Left kidney (tissue), 1 donor: ENCODE measurements at regions not wholly inside any gene's neighbourhood (a gene's known extent, or its start where the extent isn't known, plus 50 kb on each side); places are given as distances from the start of the nearest gene placed in this dataset.

Experiments
- DNase-seq: peaks from one replicate; pipeline ENCODE4 v3.0.0-alpha.2; 2013

DNA sequence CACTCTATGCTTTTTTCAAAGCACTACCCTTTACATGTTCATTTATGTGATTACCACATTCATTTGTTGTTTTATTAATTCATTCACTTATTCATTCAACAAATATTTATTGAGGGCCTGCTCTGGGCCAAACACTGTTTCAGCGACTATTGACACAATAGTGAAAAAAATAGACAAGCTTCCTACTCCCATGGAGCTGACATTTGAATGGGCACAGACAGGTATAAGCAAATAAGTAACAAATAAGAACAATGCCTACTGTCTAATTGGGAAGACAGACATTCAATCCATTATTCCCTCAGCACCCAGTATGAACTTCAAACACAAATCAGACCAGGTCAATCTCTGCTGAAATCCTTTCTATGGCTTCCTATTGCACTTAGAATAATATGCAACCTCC lies 156.9 kb upstream of the NR3C1 start:
- DNase-seq = no peak

DNA sequence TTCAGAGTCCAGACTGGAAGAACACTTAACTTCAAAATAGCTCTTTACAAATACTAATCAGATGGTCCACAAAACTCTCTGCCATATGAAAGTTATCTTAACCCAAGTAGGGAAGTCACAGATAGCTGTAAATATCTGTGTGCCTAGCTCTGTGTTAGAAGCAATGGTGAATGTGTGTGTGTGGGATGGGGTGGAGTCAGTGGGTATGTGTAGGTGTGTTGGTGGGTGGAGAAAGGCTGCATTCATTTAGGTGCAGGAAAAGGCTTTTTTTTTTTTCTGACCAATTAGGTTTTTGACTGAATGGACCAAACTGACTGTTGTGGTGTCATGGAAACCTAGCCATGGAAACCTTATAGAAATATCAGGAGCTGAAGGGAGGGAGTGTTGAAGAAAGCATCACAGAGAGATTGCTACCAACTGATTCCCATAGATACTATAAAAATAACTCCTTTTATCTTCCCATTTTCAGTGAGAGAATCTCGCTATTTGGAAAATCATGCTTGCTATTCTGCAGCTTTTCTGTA lies 156.2 kb upstream of the NR3C1 start:
- no peak for DNase-seq

DNA sequence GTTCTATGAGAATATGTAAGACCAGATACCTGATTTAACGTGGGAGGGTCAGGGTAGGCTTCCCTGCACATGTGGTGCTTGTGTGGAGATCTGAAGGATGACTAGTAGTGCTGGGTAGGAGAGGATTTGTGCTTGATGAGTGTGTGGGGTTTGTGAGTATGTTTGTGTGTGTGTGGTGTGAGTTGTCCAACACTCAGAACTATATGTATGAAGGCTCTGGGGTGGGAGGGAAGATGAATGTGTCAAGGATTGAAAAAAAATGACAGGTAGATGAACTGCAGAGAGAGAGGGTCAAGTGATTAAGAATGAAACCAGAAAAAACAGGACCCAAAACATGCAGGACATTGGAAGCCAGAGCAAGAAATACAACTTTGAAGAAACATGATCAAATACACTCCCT lies 154.6 kb upstream of the NR3C1 start:
- DNase-seq = no peak

DNA sequence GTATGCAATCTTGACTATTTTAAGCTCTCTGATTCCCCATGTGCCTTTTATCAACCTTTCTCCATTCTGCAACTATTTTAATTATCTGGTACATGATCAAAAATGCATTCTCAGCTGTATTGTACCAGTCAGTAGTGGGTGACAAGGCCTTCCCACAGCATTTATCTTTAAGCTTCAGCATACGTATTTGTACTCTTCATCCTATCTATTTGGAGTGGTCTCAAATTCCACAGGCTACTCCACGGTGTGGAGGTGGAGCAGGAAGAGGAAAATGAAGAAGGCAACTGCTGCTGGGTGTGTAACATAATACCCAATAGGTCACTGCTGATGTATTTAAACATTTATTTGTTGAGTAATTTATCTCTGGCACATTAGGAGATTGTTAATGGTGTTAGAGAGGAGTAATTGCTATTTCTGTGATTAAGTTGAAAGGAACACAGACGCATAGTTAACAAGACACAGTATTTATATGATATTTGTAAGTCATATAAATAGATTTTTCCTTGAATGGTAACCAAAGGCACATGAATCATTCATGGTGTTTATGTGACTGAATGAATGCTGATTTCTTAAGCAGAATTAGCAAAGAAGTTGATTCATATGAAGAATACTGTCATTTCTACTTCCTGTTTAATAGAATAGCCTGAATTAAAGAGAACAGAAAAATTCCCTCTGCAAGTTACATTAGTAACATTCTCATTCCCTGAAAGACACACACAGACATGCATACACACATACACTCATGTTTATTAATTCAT lies 153.8 kb upstream of the NR3C1 start:
- DNase-seq = no peak

DNA sequence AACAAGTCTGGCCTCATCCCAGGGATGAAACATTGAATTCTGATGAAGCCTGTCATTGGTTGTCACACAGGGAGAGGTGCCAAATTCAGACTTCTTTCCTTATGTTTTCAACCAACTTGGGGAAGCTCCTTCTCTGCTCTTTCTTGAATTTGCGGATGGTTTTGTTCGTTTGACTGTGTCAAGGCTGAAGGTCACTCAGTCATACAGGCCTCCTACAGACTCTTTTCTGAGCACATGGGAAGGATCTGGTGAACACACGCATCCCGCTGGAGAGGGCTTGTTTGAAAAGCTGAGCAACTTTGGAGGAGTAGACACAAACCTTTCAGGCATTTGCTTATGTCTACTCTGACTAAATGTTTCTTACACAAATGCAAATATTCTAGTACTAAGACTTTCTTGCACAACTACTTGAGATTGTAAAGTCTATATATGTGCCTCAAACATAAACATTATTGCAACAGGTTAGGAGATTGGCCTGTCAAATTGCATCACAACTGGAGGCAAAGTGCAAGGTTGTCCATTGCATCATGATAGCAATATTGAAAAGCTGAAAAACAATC lies 151.5 kb upstream of the NR3C1 start:
- DNase-seq = no peak

DNA sequence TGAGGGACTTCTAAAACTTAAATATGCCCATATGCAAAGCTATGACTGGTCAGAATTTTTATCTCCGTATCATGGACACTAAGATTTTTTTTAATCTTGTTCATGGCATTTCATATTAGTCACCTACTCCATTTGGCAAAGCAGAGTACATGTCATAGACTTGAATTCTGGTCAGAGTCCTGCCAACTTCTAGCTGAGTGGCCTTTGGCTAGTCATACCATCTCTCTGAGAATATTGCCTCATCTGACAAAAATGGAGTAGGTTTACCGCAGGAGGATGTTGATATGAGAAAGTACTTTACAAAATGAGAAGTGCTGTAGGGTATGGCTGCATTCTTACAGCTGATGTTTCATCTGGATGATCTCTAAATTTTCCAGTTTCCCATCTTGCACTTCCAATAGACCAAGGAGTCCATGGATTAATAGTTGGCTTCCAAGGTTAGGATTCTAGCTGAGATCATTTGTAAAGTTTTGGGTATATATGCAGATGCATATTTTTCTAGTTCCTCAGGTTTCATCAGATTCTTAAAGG lies 150.8 kb upstream of the NR3C1 start:
- DNase-seq = no peak

DNA sequence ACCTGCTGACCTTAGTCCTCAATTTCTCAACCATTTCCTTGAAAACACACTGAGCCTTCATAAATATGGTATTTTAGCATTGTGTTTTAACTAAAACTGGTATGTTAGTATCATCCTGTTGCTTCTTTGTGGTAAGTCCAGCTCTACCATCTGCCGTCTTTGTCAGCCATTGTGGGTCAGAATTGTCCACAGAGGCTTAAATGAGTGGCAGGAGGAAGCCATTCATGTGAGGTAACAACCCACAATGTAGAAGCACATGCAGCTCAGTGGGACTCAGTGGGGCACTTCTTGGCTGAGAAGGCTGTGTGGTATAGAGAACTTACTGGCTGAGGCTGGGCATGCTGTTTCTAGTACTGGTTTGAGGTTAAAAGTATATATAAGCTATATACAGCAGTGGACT lies 149.2 kb upstream of the NR3C1 start:
- no peak for DNase-seq

DNA sequence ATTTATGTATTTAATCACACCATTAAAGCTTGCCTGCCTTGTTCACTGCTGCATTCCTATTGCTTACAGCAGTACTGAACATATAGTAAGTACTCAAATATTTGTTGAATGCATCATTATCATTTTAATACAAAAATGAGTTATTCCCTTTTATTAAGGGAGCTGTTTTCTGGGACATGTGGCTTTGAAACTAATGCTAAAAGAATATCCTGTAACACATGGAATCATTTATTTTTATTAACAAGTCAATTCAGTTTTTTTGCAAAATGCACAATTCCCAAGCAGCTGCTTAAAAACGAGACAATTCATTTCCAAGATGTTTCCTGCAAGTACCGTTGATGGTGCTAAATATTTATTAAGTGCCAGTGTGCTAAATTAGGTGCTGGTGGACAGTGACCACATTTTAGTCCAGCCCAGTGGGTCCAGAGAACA lies 148.3 kb upstream of the NR3C1 start:
- no peak for DNase-seq

DNA sequence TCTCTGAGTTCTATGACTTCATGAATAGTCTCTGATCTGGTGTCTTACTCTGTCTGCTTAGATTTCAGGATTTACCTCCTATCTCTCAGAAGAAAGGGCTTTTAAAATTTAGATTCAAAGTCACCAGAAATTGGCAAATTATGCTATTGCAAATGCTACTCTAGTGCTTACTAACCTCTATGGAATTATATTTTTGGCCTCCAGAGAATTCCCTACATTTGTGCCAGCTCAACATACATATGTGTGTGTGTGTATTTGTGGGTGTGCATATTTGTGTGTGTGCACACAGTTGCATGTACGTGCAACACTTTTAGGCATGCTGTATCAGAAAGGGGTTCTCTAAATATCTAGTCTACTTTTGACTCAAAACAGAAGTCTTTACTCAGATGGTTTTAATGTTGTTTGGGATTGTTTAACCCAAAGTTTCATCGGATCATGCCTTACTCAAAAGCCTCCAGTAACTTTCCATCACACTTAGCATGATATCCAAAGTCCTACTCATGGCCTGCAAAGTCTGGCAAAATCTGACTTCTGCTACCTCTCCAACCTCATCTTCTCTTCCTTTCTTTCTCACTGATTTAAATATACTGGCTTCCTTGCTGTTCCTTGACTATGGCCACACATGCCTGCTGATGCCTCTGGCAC lies 147.6 kb upstream of the NR3C1 start:
- DNase-seq = no peak

DNA sequence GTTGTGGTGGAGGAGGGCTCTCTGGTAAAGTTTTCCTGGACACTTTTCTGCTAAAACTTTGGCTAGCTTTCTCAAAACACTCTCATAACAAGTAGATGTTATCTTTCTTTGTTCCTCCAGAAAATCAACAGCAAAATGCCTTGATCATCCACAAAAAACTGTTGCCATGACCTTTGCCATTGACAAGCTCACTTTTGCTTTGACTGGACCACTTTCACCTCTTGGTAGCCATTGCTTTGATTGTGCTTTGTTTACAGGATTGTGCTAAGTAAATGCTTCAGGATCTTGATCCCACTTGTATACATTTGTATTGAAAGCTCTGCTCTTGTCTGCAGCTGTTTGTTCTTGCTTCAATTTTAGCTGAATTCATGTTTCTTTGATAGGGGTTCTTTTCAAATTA lies 143.9 kb upstream of the NR3C1 start:
- no peak for DNase-seq

DNA sequence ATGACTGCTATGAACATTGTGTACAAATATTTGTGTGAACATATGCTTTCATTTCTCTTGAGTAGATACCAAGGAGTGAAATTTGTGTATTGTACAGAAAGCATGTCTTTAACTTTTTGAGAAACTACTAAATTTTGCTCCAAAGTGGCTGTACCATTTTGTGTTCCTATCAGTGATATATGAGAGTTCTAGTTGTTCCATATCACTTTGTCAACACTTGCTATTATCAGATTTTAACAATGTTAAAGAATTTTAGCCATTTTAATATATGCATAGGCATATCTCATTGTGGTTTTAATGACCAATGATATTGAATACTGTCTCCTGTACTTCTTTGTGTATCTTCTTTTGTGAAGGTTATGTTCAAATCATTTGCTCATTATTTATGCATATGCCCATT lies 142.9 kb upstream of the NR3C1 start:
- DNase-seq = no peak

DNA sequence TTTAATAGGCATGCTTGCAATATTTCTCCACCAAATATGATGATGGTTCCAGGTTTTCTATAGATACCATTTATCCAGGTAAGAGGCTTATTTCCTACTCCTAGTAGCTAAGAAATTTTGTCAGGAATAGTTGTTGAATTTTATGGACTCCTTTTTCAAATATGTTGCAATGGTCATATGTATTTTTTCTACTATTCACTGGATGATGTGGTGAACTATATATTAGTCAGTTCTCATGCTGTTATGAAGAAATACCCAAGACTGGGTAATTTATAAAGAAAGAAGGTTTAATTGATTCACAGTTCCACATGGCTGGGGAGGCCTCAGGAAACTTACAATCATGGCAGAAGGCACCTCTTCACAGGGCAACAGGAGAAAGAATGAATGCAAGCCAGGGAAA lies 141.1 kb upstream of the NR3C1 start:
- no peak for DNase-seq

DNA sequence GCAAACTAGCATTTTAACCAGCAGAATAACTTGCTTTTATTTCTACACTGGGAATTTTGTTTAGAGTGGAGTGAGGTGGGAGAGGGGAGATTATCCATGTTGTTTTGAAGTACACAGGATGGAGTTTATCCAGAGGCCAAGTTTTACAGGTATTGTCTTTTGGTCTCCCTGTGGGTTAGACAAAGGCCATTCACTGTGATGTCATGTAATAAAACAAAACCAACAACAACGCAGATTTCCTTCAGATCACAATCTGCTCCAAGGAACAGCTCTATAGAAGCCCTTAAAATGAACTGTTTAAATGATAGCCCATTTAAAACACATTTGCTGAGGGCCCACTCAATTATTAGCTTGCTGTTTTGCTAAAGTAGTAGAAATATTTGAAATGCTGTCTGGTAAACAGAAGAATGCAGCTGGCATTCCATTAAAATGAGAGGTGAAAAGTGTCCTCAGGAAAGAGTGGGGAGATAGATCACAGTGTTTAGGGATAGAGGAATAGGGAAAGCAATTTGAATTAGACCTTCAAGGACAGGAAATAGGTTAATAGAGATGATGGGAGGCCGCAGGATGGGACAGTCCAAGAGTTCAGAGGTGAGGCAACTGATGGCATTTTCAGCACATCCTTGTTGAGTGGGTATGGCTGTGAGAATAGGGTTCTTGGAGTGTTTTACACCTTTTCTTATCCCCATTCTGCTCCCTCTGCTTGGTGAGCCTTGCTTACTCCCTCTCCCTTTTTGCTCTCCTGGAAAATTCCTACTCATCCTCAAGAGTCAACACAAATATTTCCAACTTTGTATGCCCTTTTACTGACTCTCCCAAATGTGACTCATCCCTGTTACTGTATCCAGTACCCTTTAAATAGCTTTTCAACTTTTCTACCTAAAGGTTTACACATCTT lies 140.1 kb upstream of the NR3C1 start:
- no peak for DNase-seq

DNA sequence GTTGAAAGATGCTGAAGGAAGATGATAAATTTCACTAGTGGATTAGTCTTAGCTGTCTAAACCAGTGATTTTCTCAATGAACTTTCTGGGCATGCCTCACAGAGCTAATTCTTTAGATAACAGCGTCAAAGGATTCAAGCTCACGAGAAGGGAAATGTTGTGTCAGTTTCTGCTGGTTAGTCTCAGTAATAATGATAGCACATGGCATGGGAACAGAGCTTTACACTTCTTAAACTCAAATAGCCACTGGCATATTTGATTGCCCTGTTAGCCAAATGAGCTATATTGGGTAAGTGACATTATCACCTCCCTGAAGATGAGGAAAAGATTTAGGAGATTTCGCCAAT lies 139.3 kb upstream of the NR3C1 start:
- DNase-seq = no peak

DNA sequence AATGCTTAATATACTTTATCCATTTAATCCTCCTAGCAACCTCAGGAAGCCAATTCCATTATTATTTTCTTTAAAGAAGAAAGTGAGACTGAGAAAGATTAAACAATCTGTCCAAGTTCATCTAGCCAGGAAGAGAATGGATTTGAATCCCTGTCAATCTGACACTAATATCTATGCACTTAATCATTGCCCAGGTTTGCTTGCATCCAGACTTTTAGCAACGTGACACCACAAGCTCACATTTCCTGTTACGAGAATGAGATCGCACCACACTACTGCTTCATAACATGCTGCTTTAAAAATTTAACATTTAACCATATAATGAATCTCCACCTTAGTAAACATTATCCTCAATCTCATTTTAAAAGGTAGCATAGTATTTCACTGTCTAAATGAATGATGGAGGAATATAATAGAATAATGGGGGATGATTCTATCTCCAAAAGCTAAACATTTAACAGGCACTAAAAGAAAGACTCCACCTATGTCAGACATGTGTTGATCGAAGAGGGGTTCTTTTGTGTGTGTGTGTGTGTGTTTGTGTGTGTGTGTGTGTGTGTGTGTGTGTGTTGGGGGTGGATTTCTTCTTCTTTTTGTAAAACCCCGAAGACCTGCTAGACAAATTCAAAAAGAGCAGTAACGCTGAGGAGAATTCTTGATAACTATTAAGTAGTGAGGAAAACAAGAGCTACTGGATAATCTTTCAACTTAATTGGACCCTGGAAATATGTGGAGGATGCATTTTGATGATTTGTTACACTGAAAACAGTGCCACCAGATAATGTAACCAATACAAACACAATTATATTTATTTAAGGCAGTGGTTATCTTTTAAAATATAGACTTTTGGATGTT lies 138.7 kb upstream of the NR3C1 start:
- no peak for DNase-seq

DNA sequence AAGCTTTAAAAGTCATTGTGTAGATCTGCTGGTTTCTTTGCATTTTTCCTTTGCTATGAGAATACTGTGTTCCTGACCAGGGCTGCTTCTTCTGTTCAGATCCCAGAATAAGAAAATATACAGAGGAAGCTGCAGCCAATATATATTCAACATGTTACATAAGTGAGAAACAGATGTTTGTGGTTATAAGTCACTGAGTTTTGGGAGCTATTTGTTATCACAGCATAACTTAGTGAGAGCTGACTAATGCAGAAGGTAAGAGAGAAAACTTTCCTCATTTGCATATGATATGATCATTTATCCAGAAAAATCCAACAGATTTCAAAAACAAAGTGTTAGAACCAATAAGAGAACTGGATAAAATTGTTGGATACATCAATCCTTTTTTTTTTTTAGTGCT lies 136.3 kb upstream of the NR3C1 start:
- DNase-seq = no peak

DNA sequence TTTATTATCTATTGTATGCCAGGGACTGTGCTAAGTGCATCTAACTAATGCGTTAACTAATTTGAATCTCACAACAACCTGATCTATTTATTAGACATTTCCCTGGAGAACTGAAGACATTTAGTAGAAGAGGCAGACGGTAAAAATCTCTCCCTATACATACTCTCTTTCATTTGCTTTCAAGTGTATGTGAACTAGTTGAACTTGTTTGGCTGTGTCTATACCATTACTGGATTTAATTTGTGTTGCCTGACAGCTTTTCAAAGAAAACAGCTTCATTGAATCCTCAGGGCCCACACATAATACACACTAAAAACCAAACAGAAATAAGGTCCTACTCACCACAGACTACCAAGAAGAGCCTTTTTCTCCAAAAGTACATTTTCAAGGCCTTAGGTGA lies 133.6 kb upstream of the NR3C1 start:
- no peak for DNase-seq

DNA sequence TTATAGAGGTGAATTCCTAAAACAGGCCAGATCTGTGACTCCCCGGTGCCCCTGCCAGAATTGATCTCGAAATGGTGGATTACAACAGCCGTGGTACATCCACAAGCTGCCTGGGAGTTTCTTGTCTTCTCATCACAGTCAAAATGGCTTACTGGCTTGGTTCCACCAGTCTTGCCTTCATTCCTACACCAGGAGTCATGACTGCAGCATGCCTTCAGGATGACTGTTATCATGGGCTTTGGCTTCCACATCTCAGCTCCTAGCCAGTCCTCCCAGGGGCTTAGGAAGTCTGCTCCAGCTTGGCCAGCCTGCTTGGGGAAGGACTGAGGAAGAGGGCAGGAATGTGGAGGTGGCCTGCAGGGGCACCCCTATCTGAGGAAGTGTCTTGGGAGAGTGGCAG lies 132.9 kb upstream of the NR3C1 start:
- no peak for DNase-seq

DNA sequence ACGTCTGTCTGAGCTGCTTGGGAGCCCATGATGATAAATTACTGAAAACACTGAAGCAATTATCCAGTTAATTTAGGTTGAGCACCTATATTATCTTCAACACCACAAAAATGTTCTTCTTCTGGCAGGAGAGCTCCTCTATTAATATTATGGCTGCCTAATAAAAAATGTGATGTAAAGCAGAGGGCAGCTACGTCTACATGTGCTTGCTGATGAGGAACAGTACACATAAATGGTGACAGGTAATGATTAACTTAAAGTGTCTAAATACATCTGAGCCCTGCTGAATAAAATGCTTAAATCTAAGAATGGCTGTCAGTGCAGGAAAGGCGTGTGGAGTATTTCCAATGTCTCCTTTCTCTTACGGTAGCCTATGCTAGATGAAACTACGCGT lies 131.3 kb upstream of the NR3C1 start:
- DNase-seq = no peak

DNA sequence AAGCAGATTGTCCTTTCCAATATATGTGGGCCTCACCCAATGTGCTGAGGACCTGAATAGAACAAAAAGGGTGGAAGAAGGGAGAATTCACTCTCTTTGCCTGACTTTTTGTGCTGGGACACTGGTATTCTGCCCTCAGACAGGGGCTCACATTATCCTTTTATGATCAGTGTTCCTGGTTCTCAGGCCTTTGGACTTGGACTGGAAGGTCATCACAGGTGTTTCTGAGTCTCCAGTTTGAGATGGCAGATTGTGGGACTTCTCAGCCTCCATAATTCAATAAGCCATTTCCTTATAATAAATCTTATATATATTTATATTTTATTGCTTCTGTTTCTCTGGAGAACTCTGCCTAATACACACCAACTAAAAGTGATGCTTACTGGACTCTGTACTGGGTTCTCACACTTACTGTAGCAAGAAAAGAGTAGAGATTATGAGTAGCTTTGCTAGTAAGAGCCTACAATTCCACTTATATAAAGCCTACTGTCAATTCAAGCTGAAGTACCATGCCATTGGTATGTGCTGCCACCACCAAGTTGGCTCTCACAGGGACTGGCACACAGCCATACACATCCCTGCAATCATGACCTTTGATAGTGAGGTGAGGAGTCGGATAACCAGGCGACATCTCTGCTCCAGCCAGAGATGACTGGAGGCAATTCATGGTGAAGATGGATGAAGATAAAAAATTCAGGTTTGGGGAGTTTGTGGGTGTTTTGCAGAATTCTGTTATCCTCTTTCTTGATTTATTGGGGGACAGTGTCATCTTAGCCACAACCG lies 130.7 kb upstream of the NR3C1 start:
- no peak for DNase-seq

DNA sequence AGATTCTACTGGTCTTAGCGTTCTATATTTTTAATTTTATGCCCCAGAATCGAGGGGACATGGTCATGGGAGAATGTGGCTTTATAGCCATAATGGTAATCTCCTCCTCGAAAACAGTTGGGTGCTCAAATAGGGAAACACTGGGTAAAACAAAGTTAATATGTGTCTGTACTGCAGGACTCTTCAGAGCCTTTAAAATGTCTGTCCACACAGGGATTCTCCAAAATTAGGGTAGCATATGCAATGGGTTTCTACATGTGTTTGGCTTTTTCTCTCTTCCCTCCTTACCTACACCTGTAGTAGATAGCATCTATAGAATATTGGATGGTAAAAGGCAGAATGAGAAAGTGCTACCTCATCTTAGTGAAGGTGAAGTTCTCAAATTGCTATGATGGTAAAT lies 130.0 kb upstream of the NR3C1 start:
- no peak for DNase-seq
